ENCODE measurements at regions not wholly inside any gene's neighbourhood (a gene's known extent, or its start where the extent isn't known, plus 50 kb on each side); places are given as distances from the start of the nearest gene placed in this dataset.

GRCh38 chr7:34207810-34208209, 302.5 kb downstream of the BMPER start:
- no peak for DNase-seq (ENCODE audit: extremely low read depth, low read depth)
- TF ChIP-seq, protein P1, sequence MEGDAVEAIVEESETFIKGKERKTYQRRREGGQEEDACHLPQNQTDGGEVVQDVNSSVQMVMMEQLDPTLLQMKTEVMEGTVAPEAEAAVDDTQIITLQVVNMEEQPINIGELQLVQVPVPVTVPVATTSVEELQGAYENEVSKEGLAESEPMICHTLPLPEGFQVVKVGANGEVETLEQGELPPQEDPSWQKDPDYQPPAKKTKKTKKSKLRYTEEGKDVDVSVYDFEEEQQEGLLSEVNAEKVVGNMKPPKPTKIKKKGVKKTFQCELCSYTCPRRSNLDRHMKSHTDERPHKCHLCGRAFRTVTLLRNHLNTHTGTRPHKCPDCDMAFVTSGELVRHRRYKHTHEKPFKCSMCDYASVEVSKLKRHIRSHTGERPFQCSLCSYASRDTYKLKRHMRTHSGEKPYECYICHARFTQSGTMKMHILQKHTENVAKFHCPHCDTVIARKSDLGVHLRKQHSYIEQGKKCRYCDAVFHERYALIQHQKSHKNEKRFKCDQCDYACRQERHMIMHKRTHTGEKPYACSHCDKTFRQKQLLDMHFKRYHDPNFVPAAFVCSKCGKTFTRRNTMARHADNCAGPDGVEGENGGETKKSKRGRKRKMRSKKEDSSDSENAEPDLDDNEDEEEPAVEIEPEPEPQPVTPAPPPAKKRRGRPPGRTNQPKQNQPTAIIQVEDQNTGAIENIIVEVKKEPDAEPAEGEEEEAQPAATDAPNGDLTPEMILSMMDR (IDR thresholded peaks at IDR 0.05; ENCODE audit: low read depth, low read length) = no peak

DNA sequence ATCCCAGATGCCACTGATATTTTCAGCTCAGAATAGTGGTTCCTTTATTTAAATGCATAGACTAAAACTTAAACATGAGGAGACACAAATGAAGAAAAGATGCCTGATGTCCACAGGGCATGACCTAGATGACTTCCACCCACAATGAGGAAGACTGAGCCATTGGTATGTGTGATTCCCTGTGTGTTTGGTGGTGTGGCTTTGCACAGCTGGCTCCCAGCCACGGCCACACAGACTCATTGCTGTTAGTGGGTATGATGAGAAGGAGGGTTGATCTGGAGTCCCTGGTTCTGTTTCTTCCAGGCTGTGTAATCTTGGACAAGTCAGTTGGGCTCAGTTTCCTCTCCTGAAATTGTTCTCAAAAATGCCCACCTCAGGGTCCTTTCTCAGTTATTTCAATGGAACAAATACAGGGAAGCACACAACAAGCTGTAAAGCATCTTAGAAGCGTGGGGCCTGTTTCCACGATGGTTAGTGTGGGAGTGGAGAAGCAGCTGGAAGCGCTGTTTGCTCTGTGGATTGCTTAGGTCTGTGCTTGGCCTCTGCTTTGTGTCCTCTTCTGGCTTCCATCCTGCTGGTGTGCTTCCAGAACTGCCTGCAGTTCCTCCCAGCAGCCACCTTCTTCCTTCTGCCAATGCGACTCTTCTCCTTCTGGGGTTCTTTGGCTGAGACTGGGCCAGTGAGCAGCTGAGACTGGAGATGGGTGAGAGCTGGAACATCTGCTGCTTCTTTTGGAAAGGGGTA, 303.7 kb downstream of the BMPER start:
- TF ChIP-seq, protein P1 (IDR thresholded peaks at IDR 0.05; ENCODE audit: low read depth, low read length) = no peak
- no peak for DNase-seq (ENCODE audit: extremely low read depth, low read depth)

DNA sequence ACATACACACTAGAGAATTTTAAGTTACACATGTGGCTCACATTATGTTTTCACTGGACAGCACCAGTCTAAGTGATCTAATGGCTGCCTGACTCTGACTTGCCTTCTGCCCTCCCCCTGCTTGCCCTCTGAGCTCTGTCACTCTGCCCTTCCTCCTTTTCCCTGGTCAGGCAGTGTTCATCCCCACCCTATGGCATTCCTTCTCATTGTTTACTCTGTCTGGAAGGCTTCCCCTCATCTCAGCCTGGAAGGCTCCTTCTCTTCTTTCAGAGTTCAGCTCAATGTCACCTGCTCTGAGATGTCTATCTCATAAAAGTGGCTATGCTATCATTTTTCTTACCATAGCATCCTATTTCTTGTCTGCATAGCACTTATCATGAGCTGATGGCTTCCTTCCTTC, 305.7 kb downstream of the BMPER start:
- TF ChIP-seq, protein P1 (IDR thresholded peaks at IDR 0.05; ENCODE audit: low read depth, low read length) = no peak
- DNase-seq (ENCODE audit: extremely low read depth, low read depth) = no peak

DNA sequence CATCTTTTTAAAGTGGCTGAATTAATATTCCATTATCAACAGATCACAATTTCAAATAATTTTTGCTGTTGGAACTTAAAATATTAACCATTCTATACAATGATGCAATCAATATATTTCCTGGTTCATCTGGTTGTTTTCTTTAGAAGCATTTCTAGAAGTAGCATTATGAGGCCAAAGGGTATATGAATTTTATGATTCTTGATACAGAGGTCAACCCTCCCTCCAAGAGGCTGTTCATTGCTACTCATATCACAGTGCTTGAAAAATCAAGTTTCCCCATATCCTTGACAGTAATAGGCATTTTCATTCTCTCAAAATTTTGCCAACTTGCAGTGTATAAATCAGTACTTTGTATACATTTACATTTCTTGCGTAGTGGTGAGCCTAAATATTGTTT, 312.6 kb downstream of the BMPER start:
- TF ChIP-seq, protein P1 (IDR thresholded peaks at IDR 0.05; ENCODE audit: low read depth, low read length) = no peak
- no peak for DNase-seq (ENCODE audit: extremely low read depth, low read depth)

DNA sequence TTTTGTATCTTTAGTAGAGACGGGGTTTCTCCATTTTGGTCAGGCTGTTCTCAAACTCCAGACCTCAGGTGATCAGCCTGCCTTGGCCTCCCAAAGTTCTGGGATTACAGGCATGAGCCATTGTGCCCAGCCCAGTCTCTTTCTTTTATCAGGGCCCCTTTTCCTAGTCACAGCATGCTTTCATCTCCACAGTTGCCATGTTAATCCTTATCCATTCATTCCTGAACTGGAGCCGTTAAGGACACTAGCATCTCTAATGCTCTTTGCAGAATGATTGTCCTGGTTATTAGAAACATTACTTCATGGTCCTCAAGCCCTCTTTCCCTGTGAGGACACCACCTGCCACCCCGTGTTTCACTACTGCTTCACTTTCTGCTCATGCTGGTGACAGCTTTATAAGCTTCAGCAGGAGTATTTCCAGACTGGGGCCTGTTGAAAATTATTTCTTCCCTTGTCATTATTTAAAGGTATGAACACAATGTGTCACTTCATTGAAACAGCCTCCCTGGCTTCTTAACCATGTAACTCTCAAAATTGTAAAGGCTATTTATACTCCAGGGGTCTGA, 313.9 kb downstream of the BMPER start:
- TF ChIP-seq, protein P1 (IDR thresholded peaks at IDR 0.05; ENCODE audit: low read depth, low read length) = no peak
- no peak for DNase-seq (ENCODE audit: extremely low read depth, low read depth)

DNA sequence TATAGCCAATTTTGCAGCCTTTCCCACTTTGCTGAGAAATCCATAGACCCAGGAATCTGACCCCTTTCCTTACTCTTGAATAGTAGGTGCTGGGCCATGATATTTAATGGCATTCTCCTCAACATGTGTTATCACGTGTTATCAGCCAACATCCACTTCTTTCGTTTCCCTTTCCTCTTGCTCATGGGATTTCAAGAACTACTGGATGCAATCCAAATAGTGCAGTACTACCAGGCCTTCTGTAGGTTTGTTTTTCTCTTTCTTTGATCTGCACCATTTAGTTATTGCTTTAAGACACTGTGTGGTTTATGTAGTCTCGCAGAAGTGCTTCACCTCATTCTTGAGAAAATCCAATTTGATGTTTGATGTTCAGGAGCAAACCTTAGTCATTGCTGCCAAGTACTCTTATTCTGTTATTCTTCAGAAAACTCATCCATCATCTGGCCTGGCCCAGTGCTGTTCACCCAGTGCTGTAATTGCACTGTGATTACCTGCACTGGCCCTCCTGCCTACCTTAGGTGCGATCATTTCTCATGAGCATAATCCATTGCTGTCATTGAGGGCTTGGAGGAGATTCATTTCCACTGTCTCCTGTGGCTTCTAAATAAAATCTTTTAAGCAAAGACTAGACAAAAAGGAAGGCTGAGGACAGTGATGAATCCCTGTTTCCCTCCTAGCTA, 315.3 kb downstream of the BMPER start:
- TF ChIP-seq, protein P1 (IDR thresholded peaks at IDR 0.05; ENCODE audit: low read depth, low read length) = no peak
- DNase-seq (ENCODE audit: extremely low read depth, low read depth) = no peak

GRCh38 chr7:34222316-34222715, 317.0 kb downstream of the BMPER start:
- no peak for DNase-seq (ENCODE audit: extremely low read depth, low read depth)
- TF ChIP-seq, protein P1 (IDR thresholded peaks at IDR 0.05; ENCODE audit: low read depth, low read length) = no peak
